ENCODE measurements at regions not wholly inside any gene's neighbourhood (a gene's known extent, or its start where the extent isn't known, plus 50 kb on each side); places are given as distances from the start of the nearest gene placed in this dataset.

DNA sequence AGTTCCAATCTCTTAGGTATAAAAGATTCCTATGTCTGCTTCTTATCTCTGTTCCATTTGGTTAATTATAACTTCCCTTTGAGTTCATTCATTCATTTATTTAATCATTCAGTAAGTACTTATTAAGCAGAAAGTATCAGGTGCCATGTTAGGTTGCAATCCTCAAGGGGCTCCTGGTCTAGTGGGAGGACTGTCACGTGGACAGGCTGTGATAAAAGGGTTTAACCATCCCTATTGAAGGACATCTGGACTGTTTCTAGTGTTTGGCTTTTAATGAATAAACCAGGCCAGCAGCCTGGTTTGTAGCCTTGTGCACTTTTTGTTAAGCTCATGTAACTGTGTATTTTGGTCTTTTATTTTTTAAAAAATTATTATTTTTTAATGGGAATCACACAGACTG, 162.1 kb upstream of the OGFRL1 start:
- H3K4me2 ChIP-seq (ENCODE audit: low read depth, low read length, poor library complexity, severe bottlenecking) = no peak overlapping the region

DNA sequence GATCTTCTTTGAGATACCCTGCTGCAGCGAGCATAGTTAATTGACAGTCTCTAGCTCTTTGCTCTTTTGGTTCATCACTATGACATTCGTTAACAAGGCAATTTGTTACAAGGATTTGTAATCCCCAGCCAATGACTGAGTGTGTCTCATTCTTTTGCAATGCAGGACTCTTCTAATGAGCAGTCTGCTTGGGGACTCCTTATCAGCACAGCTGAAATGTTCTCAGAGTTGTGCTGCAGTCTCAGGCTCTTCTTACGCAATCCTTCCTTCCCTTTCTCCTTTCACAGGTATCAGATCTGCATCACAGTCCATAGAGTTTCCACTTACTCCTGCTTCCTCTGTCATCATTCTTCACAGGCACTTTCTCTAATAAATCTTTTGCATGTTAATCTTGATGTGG, 161.2 kb upstream of the OGFRL1 start:
- no peak overlapping the region for H3K4me2 ChIP-seq (ENCODE audit: low read depth, low read length, poor library complexity, severe bottlenecking)
- H3K79me2 ChIP-seq (ENCODE audit: insufficient read depth, low read length) = no peaks in the 10 kb centered on the region
- no peaks in the 10 kb centered on the region for H3K27me3 ChIP-seq (ENCODE audit: low read length)
- no peak overlapping the region for H3K9ac ChIP-seq (ENCODE audit: low read length)
- H3K27ac ChIP-seq (ENCODE audit: low read depth, low read length) = no peak overlapping the region
- no peaks in the 10 kb centered on the region for H4K20me1 ChIP-seq (ENCODE audit: low read depth, low read length)
- TF ChIP-seq, protein P1, sequence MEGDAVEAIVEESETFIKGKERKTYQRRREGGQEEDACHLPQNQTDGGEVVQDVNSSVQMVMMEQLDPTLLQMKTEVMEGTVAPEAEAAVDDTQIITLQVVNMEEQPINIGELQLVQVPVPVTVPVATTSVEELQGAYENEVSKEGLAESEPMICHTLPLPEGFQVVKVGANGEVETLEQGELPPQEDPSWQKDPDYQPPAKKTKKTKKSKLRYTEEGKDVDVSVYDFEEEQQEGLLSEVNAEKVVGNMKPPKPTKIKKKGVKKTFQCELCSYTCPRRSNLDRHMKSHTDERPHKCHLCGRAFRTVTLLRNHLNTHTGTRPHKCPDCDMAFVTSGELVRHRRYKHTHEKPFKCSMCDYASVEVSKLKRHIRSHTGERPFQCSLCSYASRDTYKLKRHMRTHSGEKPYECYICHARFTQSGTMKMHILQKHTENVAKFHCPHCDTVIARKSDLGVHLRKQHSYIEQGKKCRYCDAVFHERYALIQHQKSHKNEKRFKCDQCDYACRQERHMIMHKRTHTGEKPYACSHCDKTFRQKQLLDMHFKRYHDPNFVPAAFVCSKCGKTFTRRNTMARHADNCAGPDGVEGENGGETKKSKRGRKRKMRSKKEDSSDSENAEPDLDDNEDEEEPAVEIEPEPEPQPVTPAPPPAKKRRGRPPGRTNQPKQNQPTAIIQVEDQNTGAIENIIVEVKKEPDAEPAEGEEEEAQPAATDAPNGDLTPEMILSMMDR (IDR thresholded peaks at IDR 0.05; ENCODE audit: insufficient read depth, low read length, poor library complexity, severe bottlenecking) = no peak
- TF ChIP-seq EZH2phosphoT487 (conservative IDR thresholded peaks at IDR 0.05; ENCODE audit: low read length) = no peak
- no peaks in the 10 kb centered on the region for H3K36me3 ChIP-seq (ENCODE audit: low read length)
- no peaks in the 10 kb centered on the region for H3K9me2 ChIP-seq (replicated peaks; ENCODE audit: insufficient read depth, low read length)
- no peaks in the 10 kb centered on the region for H3F3A ChIP-seq (ENCODE audit: insufficient read depth)
- no peaks in the 10 kb centered on the region for H3K9me3 ChIP-seq (ENCODE audit: insufficient read depth, low read length)
- H2AFZ ChIP-seq (ENCODE audit: low read depth, low read length, severe bottlenecking) = no peak overlapping the region
- no peak overlapping the region for H3K4me3 ChIP-seq (ENCODE audit: insufficient read depth, low read length, poor library complexity, severe bottlenecking)

More for the DNA sequence above, 162.1 kb upstream of the OGFRL1 start:
- H3K79me2 ChIP-seq (ENCODE audit: insufficient read depth, low read length) = no peaks in the 10 kb centered on the region
- no peak overlapping the region for H3K9ac ChIP-seq (ENCODE audit: low read length)
- H3K9me2 ChIP-seq (replicated peaks; ENCODE audit: insufficient read depth, low read length) = no peaks in the 10 kb centered on the region
- no peaks in the 10 kb centered on the region for H3K9me3 ChIP-seq (ENCODE audit: insufficient read depth, low read length)
- H2AFZ ChIP-seq (ENCODE audit: low read depth, low read length, severe bottlenecking) = no peak overlapping the region
- H4K20me1 ChIP-seq (ENCODE audit: low read depth, low read length) = no peaks in the 10 kb centered on the region
- no peaks in the 10 kb centered on the region for H3F3A ChIP-seq (ENCODE audit: insufficient read depth)
- H3K27ac ChIP-seq (ENCODE audit: low read depth, low read length) = no peak overlapping the region
- no peaks in the 10 kb centered on the region for H3K27me3 ChIP-seq (ENCODE audit: low read length)
- H3K4me3 ChIP-seq (ENCODE audit: insufficient read depth, low read length, poor library complexity, severe bottlenecking) = no peak overlapping the region
- TF ChIP-seq, protein P1 (IDR thresholded peaks at IDR 0.05; ENCODE audit: insufficient read depth, low read length, poor library complexity, severe bottlenecking) = no peak
- TF ChIP-seq EZH2phosphoT487 (conservative IDR thresholded peaks at IDR 0.05; ENCODE audit: low read length) = no peak
- no peaks in the 10 kb centered on the region for H3K36me3 ChIP-seq (ENCODE audit: low read length)

DNA sequence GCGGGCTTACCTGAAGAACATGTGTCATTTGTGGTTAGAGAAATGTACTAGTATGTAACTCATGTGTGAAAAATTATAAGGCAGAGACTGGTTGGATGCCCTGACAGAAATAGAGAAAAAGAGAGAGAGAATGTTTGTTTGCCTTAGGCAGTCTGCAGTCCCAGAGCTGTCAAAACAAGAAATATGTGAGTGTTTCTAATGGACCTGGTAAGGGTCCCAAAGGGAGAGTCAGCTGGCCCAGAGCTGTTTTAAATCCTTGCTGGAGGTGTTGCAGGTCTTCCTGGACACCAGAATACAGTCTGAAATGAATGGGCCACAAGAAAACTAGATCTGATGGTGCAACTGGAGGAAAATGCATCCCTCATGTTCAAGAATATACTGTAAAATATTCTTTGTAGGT, 158.3 kb upstream of the OGFRL1 start:
- H3K79me2 ChIP-seq (ENCODE audit: insufficient read depth, low read length) = no peaks in the 10 kb centered on the region
- H3K4me3 ChIP-seq (ENCODE audit: insufficient read depth, low read length, poor library complexity, severe bottlenecking) = no peak overlapping the region
- no peak overlapping the region for H3K27ac ChIP-seq (ENCODE audit: low read depth, low read length)
- no peaks in the 10 kb centered on the region for H3F3A ChIP-seq (ENCODE audit: insufficient read depth)
- TF ChIP-seq, protein P1 (IDR thresholded peaks at IDR 0.05; ENCODE audit: insufficient read depth, low read length, poor library complexity, severe bottlenecking) = no peak
- TF ChIP-seq EZH2phosphoT487 (conservative IDR thresholded peaks at IDR 0.05; ENCODE audit: low read length) = no peak
- no peaks in the 10 kb centered on the region for H3K9me3 ChIP-seq (ENCODE audit: insufficient read depth, low read length)
- no peaks in the 10 kb centered on the region for H4K20me1 ChIP-seq (ENCODE audit: low read depth, low read length)
- no peak overlapping the region for H3K9ac ChIP-seq (ENCODE audit: low read length)
- H3K36me3 ChIP-seq (ENCODE audit: low read length) = no peaks in the 10 kb centered on the region
- H3K4me2 ChIP-seq (ENCODE audit: low read depth, low read length, poor library complexity, severe bottlenecking) = no peak overlapping the region
- H3K27me3 ChIP-seq (ENCODE audit: low read length) = no peaks in the 10 kb centered on the region
- no peaks in the 10 kb centered on the region for H3K9me2 ChIP-seq (replicated peaks; ENCODE audit: insufficient read depth, low read length)
- H2AFZ ChIP-seq (ENCODE audit: low read depth, low read length, severe bottlenecking) = no peak overlapping the region

Data from SU-DHL-6 (cell line).